SK-N-SH (cell line): ENCODE measurements at regions not wholly inside any gene's neighbourhood (a gene's known extent, or its start where the extent isn't known, plus 50 kb on each side); places are given as distances from the start of the nearest gene placed in this dataset.
"Not testable (repeated sequence)": the region's sequence is repeated elsewhere in the genome, so short reads cannot be mapped to it uniquely, and the experiment has no call there.

Experiments
- CTCF ChIA-PET: fragments of 300-600, 350-600 bp; formaldehyde crosslinking; extraction: SDS; loops from one replicate; lab custom pipeline; 2021; lab: Yijun Ruan, JAX
- POLR2A ChIA-PET: fragments of 350-600 bp; sonication (Branson Sonifier 250); formaldehyde crosslinking; extraction: SDS; loops from one replicate; lab custom pipeline; 2020; ENCODE audit warnings: antibody characterized with exemption, inconsistent platforms; lab: Yijun Ruan, JAX
- DNase-seq: peaks from one replicate; pipeline ENCODE4 v3.0.0; 2012
- H2AFZ ChIP-seq: fragments of 200-600 bp; sonication (generic); 2 replicates; pipeline ENCODE4 v1.8.1; 2016; ENCODE audit warnings: antibody characterized with exemption, mild to moderate bottlenecking, low read depth
- H3F3A ChIP-seq: fragments of 200-600 bp; sonication (generic); replicated peaks from 2 replicates; pipeline ENCODE3; 2016; ENCODE audit warnings: antibody characterized with exemption, mild to moderate bottlenecking; ENCODE audit not compliant: insufficient read depth
- H3K27ac ChIP-seq, 2 experiments: fragments of 200-500 bp in 1 of 2; fragments of 200-600 bp in 1 of 2; sonication (Bioruptor generic) in 1 of 2; sonication (generic), shearing (Covaris generic) in 1 of 2; 2 replicates each; pipeline versions ENCODE4 v1.5.1 to v1.6.1; 2014 to 2016; ENCODE audit warnings: low read depth in 2 of 2, inconsistent platforms in 1 of 2, low read length in 1 of 2, mild to moderate bottlenecking in 1 of 2, mixed read lengths in 1 of 2
- H3K27me3 ChIP-seq: fragments of 200-600 bp; sonication (generic), shearing (Covaris generic); 2 replicates; pipeline ENCODE4 v1.6.1; 2016; ENCODE audit warnings: mixed run types; ENCODE audit not compliant: insufficient read depth
- H3K36me3 ChIP-seq, 2 experiments: fragments of 200-500 bp in 1 of 2; fragments of 200-600 bp in 1 of 2; sonication (Bioruptor generic) in 1 of 2; sonication (generic) in 1 of 2; replicated peaks in 1 of 2; 2 replicates each; pipeline versions ENCODE3 to v1.5.1; 2014 to 2016; ENCODE audit warnings: low read length in 1 of 2, mild to moderate bottlenecking in 1 of 2; ENCODE audit not compliant: insufficient read depth in 2 of 2, control insufficient read depth in 1 of 2
- H3K4me1 ChIP-seq, 2 experiments: fragments of 200-500 bp in 1 of 2; fragments of 200-600 bp in 1 of 2; sonication (Bioruptor generic) in 1 of 2; sonication (generic), shearing (Covaris generic) in 1 of 2; 2 replicates each; pipeline versions ENCODE4 v1.5.1 to v1.6.1; 2014 to 2016; ENCODE audit warnings: low read depth in 1 of 2, low read length in 1 of 2, mixed run types in 1 of 2; ENCODE audit not compliant: insufficient read depth in 2 of 2, control insufficient read depth in 1 of 2
- H3K4me2 ChIP-seq: fragments of 200-600 bp; sonication (generic), shearing (Covaris generic); 2 replicates; pipeline ENCODE4 v1.6.1; 2017; ENCODE audit warnings: mixed run types
- H3K4me3 ChIP-seq, 2 experiments: fragments of 200-500 bp in 1 of 2; fragments of 200-600 bp in 1 of 2; sonication (Bioruptor generic) in 1 of 2; sonication (generic), shearing (Covaris generic) in 1 of 2; 2 replicates each; pipeline versions ENCODE4 v1.5.1 to v1.8.1; 2014 to 2016; ENCODE audit warnings: low read depth in 2 of 2, inconsistent platforms in 1 of 2, low read length in 1 of 2, mild to moderate bottlenecking in 1 of 2, mixed read lengths in 1 of 2, moderate library complexity in 1 of 2
- H3K79me2 ChIP-seq: fragments of 200-600 bp; sonication (generic); 2 replicates; pipeline ENCODE4 v1.8.1; 2017; ENCODE audit warnings: mild to moderate bottlenecking; ENCODE audit not compliant: insufficient read depth
- H3K9ac ChIP-seq: fragments of 200-600 bp; sonication (generic); 2 replicates; pipeline ENCODE4 v1.6.1; 2017; ENCODE audit warnings: mixed run types
- H3K9me2 ChIP-seq: fragments of 200-600 bp; sonication (generic); 2 replicates; pipeline ENCODE4 v1.6.1; 2017; ENCODE audit warnings: mixed run types
- H3K9me3 ChIP-seq: fragments of 200-600 bp; sonication (generic); 2 replicates; pipeline ENCODE4 v1.6.1; 2017; ENCODE audit warnings: mixed run types, mild to moderate bottlenecking, moderate library complexity
- H4K20me1 ChIP-seq: fragments of 200-600 bp; sonication (generic); 2 replicates; pipeline ENCODE4 v1.6.1; 2017; ENCODE audit warnings: mild to moderate bottlenecking, mixed run types; ENCODE audit not compliant: insufficient read depth
- FOSL2 ChIP-seq: IDR thresholded peaks from 2 replicates; pipeline ENCODE4 v1.4.0; 2012; ENCODE audit warnings: low read depth, mild to moderate bottlenecking, moderate library complexity, borderline replicate concordance
- FOXM1 ChIP-seq: IDR thresholded peaks from 2 replicates; pipeline ENCODE4 v1.4.0; 2012; ENCODE audit warnings: low read depth, mild to moderate bottlenecking
- GABPA ChIP-seq: IDR thresholded peaks from 2 replicates; pipeline ENCODE4 v1.4.0; 2012; ENCODE audit warnings: low read depth, mild to moderate bottlenecking
- IRF3 ChIP-seq: fragments of 150-350 bp; IDR thresholded peaks from 2 replicates; pipeline ENCODE4 v1.6.1; 2016; ENCODE audit warnings: mild to moderate bottlenecking, low read depth, low read length
- JUND ChIP-seq: IDR thresholded peaks from 2 replicates; pipeline ENCODE4 v1.4.0; 2012
- MAX ChIP-seq: IDR thresholded peaks from 2 replicates; pipeline ENCODE4 v1.4.0; 2012; ENCODE audit warnings: low read depth
- MEF2A ChIP-seq: IDR thresholded peaks from 2 replicates; pipeline ENCODE4 v1.4.0; 2012; ENCODE audit warnings: low read depth, borderline replicate concordance
- MXI1 ChIP-seq: IDR thresholded peaks from 2 replicates; pipeline ENCODE4 v1.6.1; 2012; ENCODE audit warnings: mild to moderate bottlenecking, low read depth, low read length, improper control_type of control experiment
- RCOR1 ChIP-seq: fragments of 150-350 bp; IDR thresholded peaks from 2 replicates; pipeline ENCODE4 v1.6.1; 2017; ENCODE audit warnings: antibody characterized with exemption, low read length
- RXRA ChIP-seq: IDR thresholded peaks from 2 replicates; pipeline ENCODE4 v1.4.0; 2012; ENCODE audit warnings: low read depth, mild to moderate bottlenecking, borderline replicate concordance
- SIN3A ChIP-seq: IDR thresholded peaks from 2 replicates; pipeline ENCODE4 v1.6.1; 2012; ENCODE audit warnings: low read depth, mild to moderate bottlenecking, low read length, moderate library complexity, borderline replicate concordance
- SMC3 ChIP-seq: IDR thresholded peaks from 2 replicates; pipeline ENCODE4 v1.6.1; 2012; ENCODE audit warnings: low read depth, low read length, improper control_type of control experiment
- TCF12 ChIP-seq: IDR thresholded peaks from 2 replicates; pipeline ENCODE4 v1.4.0; 2012
- USF2 ChIP-seq: fragments of 150-350 bp; IDR thresholded peaks from 2 replicates; pipeline ENCODE4 v1.6.1; 2017; ENCODE audit warnings: antibody characterized with exemption, low read length, low read depth, borderline replicate concordance
- YY1 ChIP-seq: IDR thresholded peaks from 2 replicates; pipeline ENCODE4 v1.4.0; 2012; ENCODE audit warnings: low read depth, mild to moderate bottlenecking
- WGBS: methylation state at CpG from one replicate; pipeline ENCODE4 v1.1.6; 2017; ENCODE audit warnings: low lambda C conversion rate; 5-methylcytosine and 5-hydroxymethylcytosine counted together
- TF ChIP-seq, protein P1 (sequence below): fragments of 200-600 bp; sonication (generic); IDR thresholded peaks from 2 replicates; pipeline ENCODE4 v1.6.1; 2017; ENCODE audit warnings: antibody characterized with exemption, mild to moderate bottlenecking, moderate library complexity

- H3K9me2 ChIP-seq: no peaks in the 10 kb centered on the region
- H3K79me2 ChIP-seq: no peaks in the 10 kb centered on the region
- H2AFZ ChIP-seq: no peak overlapping the region
- no peaks in the 10 kb centered on the region for H3F3A ChIP-seq
- no peak for TF ChIP-seq RXRA
- no peak for TF ChIP-seq MEF2A
- no peak for TF ChIP-seq FOSL2
- TF ChIP-seq GABPA: no peak
- TF ChIP-seq TCF12: no peak
- TF ChIP-seq, protein P1, sequence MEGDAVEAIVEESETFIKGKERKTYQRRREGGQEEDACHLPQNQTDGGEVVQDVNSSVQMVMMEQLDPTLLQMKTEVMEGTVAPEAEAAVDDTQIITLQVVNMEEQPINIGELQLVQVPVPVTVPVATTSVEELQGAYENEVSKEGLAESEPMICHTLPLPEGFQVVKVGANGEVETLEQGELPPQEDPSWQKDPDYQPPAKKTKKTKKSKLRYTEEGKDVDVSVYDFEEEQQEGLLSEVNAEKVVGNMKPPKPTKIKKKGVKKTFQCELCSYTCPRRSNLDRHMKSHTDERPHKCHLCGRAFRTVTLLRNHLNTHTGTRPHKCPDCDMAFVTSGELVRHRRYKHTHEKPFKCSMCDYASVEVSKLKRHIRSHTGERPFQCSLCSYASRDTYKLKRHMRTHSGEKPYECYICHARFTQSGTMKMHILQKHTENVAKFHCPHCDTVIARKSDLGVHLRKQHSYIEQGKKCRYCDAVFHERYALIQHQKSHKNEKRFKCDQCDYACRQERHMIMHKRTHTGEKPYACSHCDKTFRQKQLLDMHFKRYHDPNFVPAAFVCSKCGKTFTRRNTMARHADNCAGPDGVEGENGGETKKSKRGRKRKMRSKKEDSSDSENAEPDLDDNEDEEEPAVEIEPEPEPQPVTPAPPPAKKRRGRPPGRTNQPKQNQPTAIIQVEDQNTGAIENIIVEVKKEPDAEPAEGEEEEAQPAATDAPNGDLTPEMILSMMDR: no peak
- no peak for TF ChIP-seq SMC3
- TF ChIP-seq, all 33 proteins: peak for 0
- no peaks in the 10 kb centered on the region for H4K20me1 ChIP-seq
- H3K36me3 ChIP-seq: no peaks in the 10 kb centered on the region
- H3K4me3 ChIP-seq: no peak overlapping the region
- no peaks in the 10 kb centered on the region for H3K4me1 ChIP-seq
- 1% methylated on average over 2 of the region's 2 CpGs for WGBS
- ChIA-PET POLR2A (no interaction called here), CTCF (interaction anchor here (1.1 kb wide), 1 partner anchor 9 kb away, joined by 4 read pairs; no protein-coding TSS in a partner anchor)
- no peak overlapping the region for H3K27ac ChIP-seq
- no peak for DNase-seq
- no peak overlapping the region for H3K4me2 ChIP-seq
- no peaks in the 10 kb centered on the region for H3K27me3 ChIP-seq
- H3K9ac ChIP-seq: no peak overlapping the region
- H3K9me3 ChIP-seq: no peaks in the 10 kb centered on the region
Observed at GRCh38 chr4:163243297-163243981, 76.7 kb upstream of the NAF1 start.

GRCh38 chr4:163237856-163238255, 71.2 kb upstream of the NAF1 start:
- Histone ChIP-seq H3K4me1 (no peaks in the 10 kb centered on the region), H4K20me1 (no peaks in the 10 kb centered on the region), H3F3A (no peaks in the 10 kb centered on the region), H3K9me2 (no peaks in the 10 kb centered on the region), H3K36me3 (no peaks in the 10 kb centered on the region), H3K4me3 (no peak overlapping the region), H2AFZ (no peak overlapping the region), H3K27me3 (no peaks in the 10 kb centered on the region), H3K27ac (no peak overlapping the region)
- 1% methylated on average over 3 of the region's 3 CpGs for WGBS
- CTCF ChIA-PET: no interaction called here
- TF ChIP-seq SIN3A (no peak), RCOR1 (no peak), USF2 (no peak), FOSL2 (no peak), YY1 (no peak), JUND (no peak), FOXM1 (no peak), MXI1 (no peak), MAX (no peak), IRF3 (no peak)
- TF ChIP-seq, all 33 proteins: peak for 0
- Histone ChIP-seq H3K79me2 (no peaks in the 10 kb centered on the region), H3K9ac (no peak overlapping the region), H3K4me2 (no peak overlapping the region), H3K9me3 (no peaks in the 10 kb centered on the region)
- POLR2A ChIA-PET: no interaction called here
- DNase-seq: no peak

- H3K4me1 ChIP-seq, POLR2A ChIA-PET, H2AFZ ChIP-seq, H3K79me2 ChIP-seq, H3K4me3 ChIP-seq, H3K9me3 ChIP-seq, H3K9me2 ChIP-seq, H3K4me2 ChIP-seq, H3K36me3 ChIP-seq, H3K27ac ChIP-seq, H3K9ac ChIP-seq, DNase-seq, H3F3A ChIP-seq, CTCF ChIA-PET, H3K27me3 ChIP-seq, H4K20me1 ChIP-seq: not testable (repeated sequence)
- 0% methylated on average over 2 of the region's 2 CpGs for WGBS
Observed at GRCh38 chr4:163236389-163236788, 69.7 kb upstream of the NAF1 start.
